Keratinocyte (primary cell): ENCODE measurements at regions not wholly inside any gene's neighbourhood (a gene's known extent, or its start where the extent isn't known, plus 50 kb on each side); places are given as distances from the start of the nearest gene placed in this dataset.

Source experiments
- CTCF ChIP-seq, 3 experiments: IDR thresholded peaks in 1 of 3; conservative IDR thresholded peaks in 1 of 3; optimal IDR thresholded peaks in 1 of 3; 2 replicates in 2 of 3; 3 replicates in 1 of 3; pipeline versions ENCODE3 to v1.5.1; 2011; ENCODE audit warnings: low read length in 3 of 3, mild to moderate bottlenecking in 3 of 3, moderate library complexity in 2 of 3, control low read depth in 1 of 3, inconsistent platforms in 1 of 3; ENCODE audit not compliant: insufficient read depth in 2 of 3; ENCODE audit errors: extremely low read depth in 1 of 3
- EZH2 ChIP-seq: IDR thresholded peaks from one replicate; pipeline ENCODE4 v1.6.1; 2012; ENCODE audit warnings: inconsistent platforms, mild to moderate bottlenecking, low read length, moderate library complexity

- TF ChIP-seq CTCF (optimal IDR thresholded peaks at IDR 0.05 in 1 of 3, IDR thresholded peaks at IDR 0.05 in 1 of 3, conservative IDR thresholded peaks at IDR 0.05 in 1 of 3; ENCODE audit: extremely low read depth in 1 of 3, insufficient read depth in 2 of 3, low read length in 3 of 3) (no peak), EZH2 (no peak)
These were observed 1206.5 kb upstream of the FLRT2 start for GRCh38 chr14:84323450-84323849.
